ENCODE measurements at regions not wholly inside any gene's neighbourhood (a gene's known extent, or its start where the extent isn't known, plus 50 kb on each side); places are given as distances from the start of the nearest gene placed in this dataset.

DNA sequence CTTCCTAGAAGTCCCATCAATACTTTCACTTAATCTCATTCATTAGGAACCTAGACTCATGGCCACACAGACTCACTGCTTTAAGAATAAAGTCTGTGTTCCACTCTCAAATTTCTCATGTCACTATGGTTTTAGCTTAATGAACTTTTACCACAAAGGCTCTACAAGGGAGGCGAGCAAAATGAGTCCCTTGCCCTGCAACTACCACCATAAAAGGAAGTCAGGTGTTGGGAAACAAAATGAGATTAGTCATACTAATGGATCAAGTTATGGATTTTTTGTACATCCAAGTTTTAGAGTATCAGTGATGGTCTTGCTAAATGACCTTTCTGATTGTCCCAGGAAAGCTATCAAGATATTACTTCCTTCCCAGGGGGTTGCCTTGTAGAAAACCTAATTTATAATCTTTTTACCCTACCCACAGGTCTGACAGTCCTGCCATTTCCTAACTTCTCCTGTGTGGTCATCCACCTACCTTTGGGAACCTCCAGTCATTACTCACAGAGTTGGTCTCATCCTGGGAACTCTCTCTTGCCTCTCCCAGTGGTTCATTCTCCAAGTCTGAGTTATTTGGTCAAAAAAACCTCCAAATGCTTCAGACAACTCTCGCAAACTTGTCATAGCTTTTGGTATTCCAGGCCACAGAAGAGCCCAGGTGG lies 51.8 kb upstream of the SLC16A1 start:
- no peak for FAIRE-seq

- FAIRE-seq = peak; percentile 74
These were observed 52.3 kb upstream of the SLC16A1 start for GRCh38 chr1:113008365-113008714.

DNA sequence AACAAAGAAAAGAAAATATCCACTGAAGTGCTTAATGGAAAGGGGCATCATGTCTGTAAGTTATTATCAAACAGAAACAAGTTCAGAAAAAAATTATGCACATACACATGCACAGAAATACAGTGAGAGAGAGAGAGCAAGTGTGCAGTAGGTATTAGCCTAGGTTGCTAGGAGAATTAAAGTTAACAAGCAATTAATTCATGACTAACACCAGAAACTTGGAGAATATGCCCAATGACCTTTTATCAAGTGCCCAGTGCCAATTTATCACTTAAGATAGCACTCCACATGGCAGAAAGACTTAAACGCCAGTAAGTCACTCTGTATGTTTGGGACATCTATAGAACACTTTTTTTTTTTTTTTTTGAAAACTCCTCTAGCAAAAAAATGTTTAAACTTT lies 56.2 kb upstream of the SLC16A1 start:
- no peak for FAIRE-seq

GRCh38 chr1:113013823-113014222 lies 57.8 kb upstream of the SLC16A1 start:
- FAIRE-seq = no peak

DNA sequence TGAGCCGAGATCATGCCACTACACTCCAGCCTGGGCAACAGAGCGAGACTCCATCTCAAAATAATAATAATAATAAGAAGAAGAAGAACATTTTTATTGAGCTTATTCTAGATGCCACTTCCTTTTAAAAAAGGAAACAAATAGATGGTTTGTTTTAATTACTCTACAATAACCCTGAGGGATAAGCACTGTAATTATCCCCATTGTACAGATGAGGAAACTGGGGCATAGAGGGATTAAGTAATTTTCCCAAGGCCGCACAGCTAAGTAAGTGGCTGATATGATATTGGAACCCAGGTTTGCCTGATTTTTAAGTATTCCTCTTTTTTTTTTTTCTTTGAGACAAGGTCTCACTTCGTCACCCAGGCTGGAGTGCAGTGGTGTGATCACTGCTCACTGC lies 58.5 kb upstream of the LRIG2 start:
- no peak for FAIRE-seq

DNA sequence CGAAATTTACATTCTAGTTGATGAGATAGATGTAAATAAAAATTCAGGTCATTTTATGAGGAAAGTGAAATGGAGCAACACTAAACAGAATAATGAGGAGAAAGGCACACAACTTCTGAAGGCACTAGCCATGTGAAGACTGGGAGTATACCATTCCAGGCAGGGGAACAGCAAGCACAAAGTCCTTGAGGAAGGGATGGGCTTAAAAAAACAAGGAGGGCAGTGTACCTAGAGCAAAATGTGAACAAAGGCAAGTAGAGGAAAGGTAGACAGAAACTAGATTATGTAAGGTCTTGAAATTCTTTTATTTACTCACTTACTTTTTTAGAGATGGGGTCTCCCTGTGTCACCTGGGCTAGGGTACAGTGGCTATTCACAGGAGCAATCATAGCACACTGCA lies 54.1 kb upstream of the LRIG2 start:
- no peak for FAIRE-seq

DNA sequence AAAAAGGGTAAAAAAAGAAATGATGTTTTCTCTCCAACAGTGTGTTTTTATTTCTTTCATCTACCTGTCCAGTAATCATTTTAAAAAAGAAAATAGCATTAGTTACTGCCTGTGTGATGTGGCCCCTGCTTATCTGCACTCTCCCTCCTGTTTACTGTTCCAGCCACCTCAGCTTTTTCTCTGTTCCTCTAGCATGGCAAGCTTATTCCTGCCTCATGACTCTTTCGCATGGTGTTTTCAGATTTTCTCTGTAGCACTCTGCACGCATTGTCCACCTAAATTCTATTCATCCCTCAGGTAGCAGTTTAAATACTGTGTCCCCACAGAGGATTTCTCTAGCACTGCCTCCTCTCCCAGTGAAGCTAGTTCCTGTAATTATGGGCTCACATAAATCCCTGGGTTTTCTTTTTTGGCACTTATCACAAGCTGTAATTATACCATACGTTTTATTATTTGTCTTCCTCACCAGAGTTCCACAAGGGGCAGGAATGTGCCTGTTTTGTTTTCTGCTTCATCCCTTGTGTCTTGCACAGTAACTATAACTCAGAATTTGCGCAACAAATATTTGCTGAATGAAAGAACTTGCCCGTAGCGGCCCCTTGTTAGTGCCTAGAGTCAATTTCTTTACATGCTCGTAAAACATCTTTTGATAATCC lies 51.4 kb upstream of the LRIG2 start:
- FAIRE-seq = no peak
